Upper lobe of left lung (tissue), 4 donors: ENCODE measurements at regions not wholly inside any gene's neighbourhood (a gene's known extent, or its start where the extent isn't known, plus 50 kb on each side); places are given as distances from the start of the nearest gene placed in this dataset.

ENCODE experiments used
- CTCF ChIP-seq, 6 experiments: fragments of 450-650 bp in 4 of 6; fragments of 200-600 bp in 2 of 6; sonication (generic) in 2 of 6; IDR thresholded peaks; one replicate each; pipeline ENCODE4 v1.5.1; 2016 to 2019; ENCODE audit warnings: antibody characterized with exemption in 6 of 6
- EP300 ChIP-seq, 4 donors: sonication (generic); formaldehyde crosslinking; IDR thresholded peaks; one replicate each; pipeline ENCODE4 v1.5.1; 2017; ENCODE audit warnings: antibody characterized with exemption in 4 of 4, control low read depth in 2 of 4
- POLR2A ChIP-seq, 4 donors: fragments of 450-650 bp; IDR thresholded peaks; one replicate each; pipeline ENCODE4 v1.5.1; 2016 to 2017; ENCODE audit warnings: antibody characterized with exemption in 4 of 4, mild to moderate bottlenecking in 2 of 4
- POLR2AphosphoS5 ChIP-seq, 2 donors: sonication (generic); formaldehyde crosslinking; IDR thresholded peaks; one replicate each; pipeline ENCODE4 v1.5.1; 2017; ENCODE audit warnings: antibody characterized with exemption in 2 of 2

DNA sequence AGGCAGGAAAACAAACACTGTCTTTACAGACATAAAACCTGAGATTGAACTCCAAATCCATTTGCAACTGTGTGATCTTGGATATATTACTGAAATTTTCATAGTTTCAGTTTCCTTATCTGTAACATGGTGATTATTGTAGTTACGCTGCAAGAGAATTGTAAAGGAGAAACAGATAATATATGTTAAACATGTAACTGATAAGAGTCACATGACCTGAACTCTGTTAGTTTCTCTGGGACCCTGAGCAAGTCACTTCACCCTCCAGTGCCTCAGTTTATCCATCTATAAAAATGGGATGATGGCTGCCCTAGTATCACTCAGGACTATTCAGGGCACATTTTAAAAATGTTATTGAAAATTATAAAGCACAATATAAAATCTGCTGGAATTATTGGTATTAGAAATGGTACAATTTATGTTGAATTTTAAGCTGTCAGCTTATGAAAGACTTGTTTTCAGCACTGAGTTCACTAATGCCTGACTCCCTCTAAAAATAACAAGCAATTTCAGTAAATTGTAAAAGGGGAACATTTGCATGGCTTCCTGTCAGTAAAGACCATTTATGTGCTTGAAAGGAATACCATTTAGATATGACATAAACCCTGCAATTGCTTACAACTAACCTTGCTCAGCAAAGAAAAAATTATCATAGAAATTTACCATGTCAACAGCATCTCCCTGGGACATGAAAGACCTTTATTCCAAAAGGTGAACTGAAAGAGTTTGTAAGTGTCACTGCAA, 393.5 kb downstream of the RAD51AP2 start:
- no peak for TF ChIP-seq POLR2AphosphoS5 (IDR thresholded peaks at IDR 0.05)
- TF ChIP-seq CTCF (IDR thresholded peaks at IDR 0.05), result no peak
- no peak for TF ChIP-seq POLR2A (IDR thresholded peaks at IDR 0.05)
- no peak for TF ChIP-seq EP300 (IDR thresholded peaks at IDR 0.05)
